Nephron progenitor cell (in vitro differentiated cells): ENCODE measurements at regions not wholly inside any gene's neighbourhood (a gene's known extent, or its start where the extent isn't known, plus 50 kb on each side); places are given as distances from the start of the nearest gene placed in this dataset.

Experiments used
- DNase-seq: peaks from one replicate; pipeline ENCODE4 v3.0.0; 2021
- H3K27ac Mint-ChIP-seq: 2 replicates; pipeline ENCODE4 v1.8.0; 2021; ENCODE audit warnings: mild to moderate bottlenecking, moderate library complexity, mixed read lengths
- H3K27me3 Mint-ChIP-seq: 2 replicates; pipeline ENCODE4 v1.8.0; 2021; ENCODE audit warnings: mild to moderate bottlenecking, low read depth, mixed read lengths; ENCODE audit not compliant: poor library complexity
- H3K36me3 Mint-ChIP-seq: 2 replicates; pipeline ENCODE4 v1.8.0; 2021; ENCODE audit warnings: low read depth, mixed read lengths
- H3K4me1 Mint-ChIP-seq: 2 replicates; pipeline ENCODE4 v1.8.0; 2021; ENCODE audit warnings: mixed read lengths
- H3K4me3 Mint-ChIP-seq: 2 replicates; pipeline ENCODE4 v1.8.0; 2021; ENCODE audit warnings: mild to moderate bottlenecking, moderate library complexity, mixed read lengths
- H3K9me3 Mint-ChIP-seq: 2 replicates; pipeline ENCODE4 v1.8.0; 2021; ENCODE audit warnings: mild to moderate bottlenecking, moderate library complexity, mixed read lengths
- CTCF ChIP-seq: fragments of 200-600 bp; sonication (generic); IDR thresholded peaks from 2 replicates; pipeline ENCODE4 v1.5.0; 2021; ENCODE audit warnings: antibody characterized with exemption

- H3K36me3 Mint-ChIP-seq, result no peaks in the 10 kb centered on the region
- no peaks in the 10 kb centered on the region for H3K27me3 Mint-ChIP-seq
- H3K9me3 Mint-ChIP-seq, result peaks cover 6% of the 10 kb centered on the region
- H3K4me1 Mint-ChIP-seq, result peaks cover 23% of the 10 kb centered on the region
- no peak for DNase-seq
- no peak overlapping the region for H3K4me3 Mint-ChIP-seq
- no peak overlapping the region for H3K27ac Mint-ChIP-seq
- TF ChIP-seq CTCF, result no peak
These were observed 385.8 kb upstream of the DUSP10 start for GRCh38 chr1:222127526-222128152.

GRCh38 chr1:222127096-222127495 is 385.2 kb upstream of the DUSP10 start:
- Mint-ChIP-seq H3K4me1 (peaks cover 23% of the 10 kb centered on the region), H3K36me3 (no peaks in the 10 kb centered on the region), H3K4me3 (no peak overlapping the region), H3K9me3 (peaks cover 4% of the 10 kb centered on the region), H3K27me3 (no peaks in the 10 kb centered on the region), H3K27ac (no peak overlapping the region)
- no peak for TF ChIP-seq CTCF
- no peak for DNase-seq

DNA sequence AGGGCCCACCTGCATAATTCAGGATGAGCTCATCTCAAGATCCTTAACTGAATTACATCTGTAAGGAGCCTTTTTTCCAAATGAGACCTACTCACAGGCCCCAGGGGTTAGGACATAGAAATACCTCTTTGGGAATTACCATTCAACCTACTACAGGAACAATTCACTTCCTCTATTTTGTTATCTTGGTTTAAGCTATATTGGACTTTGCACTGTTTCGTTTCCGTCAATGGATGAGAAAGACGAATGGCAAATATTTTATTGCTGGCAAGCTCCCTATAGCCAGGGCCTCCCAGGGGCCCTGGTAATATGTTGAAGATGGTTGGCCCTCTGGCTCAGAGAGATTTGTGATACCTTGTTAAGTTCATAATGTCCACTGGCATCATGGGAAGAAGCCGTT is 384.2 kb upstream of the DUSP10 start:
- no peak for TF ChIP-seq CTCF
- Mint-ChIP-seq H3K36me3 (no peaks in the 10 kb centered on the region), H3K4me3 (no peak overlapping the region), H3K27ac (no peak overlapping the region), H3K4me1 (peaks cover 21% of the 10 kb centered on the region), H3K9me3 (peaks cover 4% of the 10 kb centered on the region), H3K27me3 (no peaks in the 10 kb centered on the region)
- DNase-seq, result no peak

GRCh38 chr1:222124602-222125001 is 382.7 kb upstream of the DUSP10 start:
- TF ChIP-seq CTCF, result no peak
- peaks cover 4% of the 10 kb centered on the region for H3K9me3 Mint-ChIP-seq
- DNase-seq, result no peak
- H3K36me3 Mint-ChIP-seq, result no peaks in the 10 kb centered on the region
- H3K27me3 Mint-ChIP-seq, result no peaks in the 10 kb centered on the region
- H3K4me1 Mint-ChIP-seq, result peaks cover 10% of the 10 kb centered on the region
- no peak overlapping the region for H3K27ac Mint-ChIP-seq
- H3K4me3 Mint-ChIP-seq, result no peak overlapping the region

- no peak overlapping the region for H3K27ac Mint-ChIP-seq
- no peaks in the 10 kb centered on the region for H3K36me3 Mint-ChIP-seq
- H3K9me3 Mint-ChIP-seq, result peaks cover 4% of the 10 kb centered on the region
- no peak for DNase-seq
- no peak overlapping the region for H3K4me3 Mint-ChIP-seq
- no peak for TF ChIP-seq CTCF
- H3K27me3 Mint-ChIP-seq, result no peaks in the 10 kb centered on the region
- H3K4me1 Mint-ChIP-seq, result peaks cover 11% of the 10 kb centered on the region
These were observed 381.2 kb upstream of the DUSP10 start for GRCh38 chr1:222123111-222123510.

DNA sequence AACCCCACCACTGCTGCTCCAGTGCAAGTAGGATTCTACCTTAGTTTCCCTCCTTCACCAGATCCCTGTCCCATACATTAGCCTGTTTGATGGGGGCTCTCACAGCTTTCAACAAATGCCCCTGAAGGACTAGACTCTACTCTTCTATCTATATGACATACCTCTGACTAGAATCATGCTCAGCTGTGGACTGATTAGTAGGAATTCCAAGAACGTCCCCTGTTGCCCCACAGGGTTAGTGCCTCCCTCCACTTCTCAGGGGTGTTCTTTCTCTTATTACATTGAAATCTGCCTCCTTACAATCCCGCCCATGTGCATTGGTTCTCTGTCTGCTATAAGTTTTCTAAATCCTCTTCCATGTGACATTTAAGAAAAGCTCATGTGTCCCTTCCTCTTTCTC is 375.9 kb upstream of the DUSP10 start:
- H3K4me1 Mint-ChIP-seq, result peaks cover 5% of the 10 kb centered on the region
- no peak for DNase-seq
- no peak for TF ChIP-seq CTCF
- no peak overlapping the region for H3K27ac Mint-ChIP-seq
- peaks cover 20% of the 10 kb centered on the region for H3K27me3 Mint-ChIP-seq
- H3K9me3 Mint-ChIP-seq, result peaks cover 4% of the 10 kb centered on the region
- no peak overlapping the region for H3K4me3 Mint-ChIP-seq
- H3K36me3 Mint-ChIP-seq, result no peaks in the 10 kb centered on the region
